PFSK-1 (cell line): ENCODE measurements at regions not wholly inside any gene's neighbourhood (a gene's known extent, or its start where the extent isn't known, plus 50 kb on each side); places are given as distances from the start of the nearest gene placed in this dataset.

Experiments used
- FOXP2 ChIP-seq: optimal IDR thresholded peaks from 2 replicates; pipeline ENCODE3; 2011; ENCODE audit warnings: borderline replicate concordance, control low read depth, inconsistent platforms; ENCODE audit not compliant: insufficient read depth; ENCODE audit errors: extremely low read length, extremely low read depth
- POLR2AphosphoS5 ChIP-seq: IDR thresholded peaks from 2 replicates; pipeline ENCODE4 v1.6.1; 2012; ENCODE audit warnings: low read depth, mild to moderate bottlenecking, control low read depth, low read length, moderate library complexity
- REST ChIP-seq, 2 experiments: IDR thresholded peaks; 2 replicates each; pipeline versions ENCODE4 v1.6.1 to v1.8.0; 2011 to 2012; ENCODE audit warnings: low read depth in 2 of 2, low read length in 2 of 2, control low read depth in 1 of 2, inconsistent platforms in 1 of 2, mild to moderate bottlenecking in 1 of 2, moderate library complexity in 1 of 2; ENCODE audit not compliant: insufficient read depth in 1 of 2
- TAF1 ChIP-seq: IDR thresholded peaks from 2 replicates; pipeline ENCODE4 v1.6.1; 2012; ENCODE audit warnings: low read length, control low read depth, borderline replicate concordance; ENCODE audit not compliant: insufficient read depth

- TF ChIP-seq TAF1 (no peak), REST (IDR thresholded peaks at IDR 0.05; ENCODE audit: insufficient read depth in 1 of 2, low read depth in 2 of 2, low read length in 2 of 2) (no peak), FOXP2 (no peak), POLR2AphosphoS5 (no peak)
Observed at GRCh38 chr2:65528241-65528574, 95.8 kb upstream of the SPRED2 start.
